Stromal cell of bone marrow (primary cell): ENCODE measurements at regions not wholly inside any gene's neighbourhood (a gene's known extent, or its start where the extent isn't known, plus 50 kb on each side); places are given as distances from the start of the nearest gene placed in this dataset.
"Not testable (repeated sequence)": the region's sequence is repeated elsewhere in the genome, so short reads cannot be mapped to it uniquely, and the experiment has no call there.

Experiments used
- DNase-seq: peaks from one replicate; pipeline ENCODE4 v3.0.0-alpha.2; 2012; ENCODE audit warnings: low read depth

DNA sequence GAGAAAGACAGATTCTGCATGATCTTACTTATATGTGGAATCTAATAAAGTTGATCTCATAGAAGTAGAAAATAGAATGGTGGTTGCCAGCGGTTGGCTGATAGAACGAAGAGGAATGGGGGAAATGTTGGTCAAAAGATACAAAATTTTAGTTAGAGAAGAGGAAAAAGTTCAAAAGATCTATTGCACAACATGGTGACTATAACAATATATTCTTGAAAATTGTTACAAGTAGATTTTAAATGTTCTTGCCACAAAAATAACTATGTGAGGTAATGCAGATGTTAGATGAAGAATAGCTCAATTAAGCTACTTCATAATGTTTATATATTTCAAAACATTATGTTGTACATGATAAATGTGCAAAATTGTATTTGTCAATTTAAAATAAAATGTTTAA lies 112.3 kb upstream of the SMIM30 start:
- no peak for DNase-seq

DNA sequence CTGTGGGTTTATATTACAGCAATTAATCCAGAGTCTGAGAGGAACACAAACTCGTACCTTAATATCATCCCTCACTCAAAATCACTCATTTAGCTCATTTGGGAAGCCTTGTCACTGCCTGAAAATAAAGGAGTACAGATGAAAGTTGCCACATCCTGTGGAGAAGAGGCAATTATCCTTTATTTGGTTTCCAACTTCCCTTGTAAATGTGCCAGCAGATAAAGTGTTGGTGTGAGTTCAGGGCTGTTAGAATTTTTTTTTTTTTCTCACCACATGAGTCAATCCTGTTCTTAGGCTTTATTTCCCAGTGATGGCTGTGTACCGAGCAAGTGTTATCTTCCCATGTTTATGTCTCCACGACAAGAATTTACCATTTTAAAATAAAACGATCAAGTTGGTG lies 99.0 kb upstream of the SMIM30 start:
- DNase-seq, result no peak

- no peak for DNase-seq
These were observed 97.7 kb upstream of the SMIM30 start for GRCh38 chr7:113216038-113216437.

GRCh38 chr7:113209449-113210203 lies 91.3 kb upstream of the SMIM30 start:
- no peak for DNase-seq

DNA sequence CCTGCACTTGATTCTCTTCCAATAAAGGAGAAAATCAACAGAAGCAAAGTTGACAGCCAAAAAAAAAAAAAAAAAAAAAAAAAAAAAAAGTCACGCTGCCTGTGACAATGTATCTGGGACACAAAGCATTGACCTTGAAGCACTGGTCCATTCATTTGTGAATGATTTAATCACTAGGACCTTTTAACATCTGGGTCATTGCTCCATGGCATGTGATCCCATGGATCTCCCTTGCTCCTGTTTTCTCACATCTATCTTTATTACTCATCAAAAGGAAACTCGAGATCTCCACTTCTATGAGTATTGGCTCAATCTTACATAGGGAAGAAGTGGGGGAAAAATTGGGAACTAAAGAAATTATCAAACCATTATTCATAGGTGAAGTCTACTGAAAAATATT lies 89.6 kb upstream of the SMIM30 start:
- no peak for DNase-seq

DNA sequence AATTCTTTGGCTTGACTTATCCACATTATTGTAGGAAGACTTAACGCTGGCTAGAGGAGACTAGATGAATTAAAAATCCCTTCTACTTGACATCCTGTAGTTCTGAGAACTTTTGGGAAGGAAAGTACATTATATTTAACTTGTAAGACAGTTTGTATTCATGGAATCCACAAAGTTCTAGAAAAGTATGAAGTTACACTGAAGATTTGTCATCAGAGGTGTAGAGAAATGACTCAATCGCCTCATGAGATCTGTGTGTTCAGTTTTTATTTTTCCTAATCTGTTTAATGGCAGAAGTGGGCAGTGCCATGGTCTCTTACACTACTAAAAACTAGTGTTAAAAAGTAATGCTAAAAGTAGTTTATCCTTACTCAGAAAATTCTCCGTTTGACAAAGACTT lies 89.1 kb upstream of the SMIM30 start:
- DNase-seq, result no peak

- DNase-seq, result no peak
These were observed 86.1 kb upstream of the SMIM30 start for GRCh38 chr7:113204415-113204814.

DNA sequence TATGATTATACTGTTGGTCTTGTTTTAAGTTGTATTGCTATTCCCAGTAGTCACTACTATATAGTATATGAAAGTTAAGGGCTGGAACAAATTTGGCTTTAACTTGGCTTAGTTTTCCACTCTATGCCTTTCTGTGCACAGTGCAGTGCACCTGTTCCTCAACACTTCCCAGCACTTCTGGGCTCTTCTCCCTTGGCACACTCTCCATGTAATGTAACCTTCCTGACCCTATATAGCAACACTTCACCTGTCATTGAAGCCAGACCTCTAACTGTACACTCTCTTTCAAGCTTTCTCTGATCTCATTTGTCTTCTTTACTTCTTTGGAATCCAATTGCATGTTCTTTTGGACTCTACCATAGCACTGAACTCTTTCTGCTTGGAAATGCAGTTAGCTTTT lies 83.9 kb upstream of the SMIM30 start:
- DNase-seq, result no peak

DNA sequence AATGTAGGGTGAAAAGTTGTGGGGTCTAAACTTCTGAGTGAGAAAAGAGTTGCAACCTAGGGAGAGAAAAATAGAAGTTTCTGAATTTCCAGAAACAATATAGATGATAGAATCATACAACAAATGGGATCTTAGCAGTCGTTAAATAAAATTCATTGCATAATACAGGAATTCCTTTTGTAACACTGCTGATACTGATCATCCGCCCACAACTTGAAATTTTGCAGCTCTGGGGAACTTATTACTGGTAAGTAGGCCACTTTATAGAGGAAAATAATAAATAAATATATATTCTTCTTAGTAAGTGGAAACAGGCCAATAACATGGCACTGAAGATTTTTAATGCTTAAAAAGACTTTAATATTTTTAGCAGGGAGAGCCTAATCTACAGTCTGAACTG lies 81.9 kb upstream of the SMIM30 start:
- no peak for DNase-seq

DNA sequence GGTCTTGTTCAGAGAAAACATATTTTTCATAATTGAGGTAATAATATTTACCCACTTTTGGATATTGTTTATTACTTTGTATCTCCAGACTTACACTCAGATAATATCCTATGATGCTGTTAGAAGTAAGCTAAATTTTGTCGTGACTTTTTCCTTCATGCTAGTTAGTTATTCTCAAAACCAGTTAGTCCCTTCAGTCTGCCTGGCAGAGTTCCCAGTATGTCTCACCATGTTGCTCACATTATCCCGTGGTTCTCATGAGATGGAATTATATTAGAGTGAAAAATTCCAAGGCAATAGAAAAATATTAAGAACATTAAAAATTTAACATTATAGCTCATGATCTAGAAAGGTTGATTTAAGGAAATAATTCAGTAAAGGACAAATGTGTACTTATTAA lies 81.5 kb upstream of the SMIM30 start:
- peak; percentile 73 for DNase-seq

DNA sequence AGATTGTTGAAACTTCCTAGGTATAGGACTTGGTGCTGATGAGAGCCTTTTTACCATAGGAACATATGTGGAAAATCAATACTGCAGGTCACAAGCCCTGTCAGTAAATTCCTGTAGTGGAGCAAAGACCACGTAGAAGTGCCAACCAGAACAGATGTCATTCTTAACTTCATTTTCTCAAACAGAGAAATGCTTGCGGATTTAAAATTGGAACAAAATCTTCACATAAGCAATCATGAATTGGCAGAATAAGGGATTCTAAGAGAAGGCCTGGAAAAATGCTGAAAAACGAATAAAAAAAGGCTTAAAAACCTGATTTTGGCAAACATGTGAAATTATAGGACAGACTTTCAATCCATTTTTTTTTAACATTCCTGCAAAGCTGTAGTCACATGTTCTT lies 80.8 kb upstream of the SMIM30 start:
- DNase-seq, result no peak

- DNase-seq, result no peak
These were observed 79.9 kb upstream of the SMIM30 start for GRCh38 chr7:113198226-113198625.

- peak; percentile 70 for DNase-seq
These were observed 78.9 kb upstream of the SMIM30 start for GRCh38 chr7:113197274-113197673.

- DNase-seq, result no peak
These were observed 70.0 kb upstream of the SMIM30 start for GRCh38 chr7:113188396-113188795.

- no peak for DNase-seq
These were observed 61.0 kb upstream of the SMIM30 start for GRCh38 chr7:113179313-113179712.

DNA sequence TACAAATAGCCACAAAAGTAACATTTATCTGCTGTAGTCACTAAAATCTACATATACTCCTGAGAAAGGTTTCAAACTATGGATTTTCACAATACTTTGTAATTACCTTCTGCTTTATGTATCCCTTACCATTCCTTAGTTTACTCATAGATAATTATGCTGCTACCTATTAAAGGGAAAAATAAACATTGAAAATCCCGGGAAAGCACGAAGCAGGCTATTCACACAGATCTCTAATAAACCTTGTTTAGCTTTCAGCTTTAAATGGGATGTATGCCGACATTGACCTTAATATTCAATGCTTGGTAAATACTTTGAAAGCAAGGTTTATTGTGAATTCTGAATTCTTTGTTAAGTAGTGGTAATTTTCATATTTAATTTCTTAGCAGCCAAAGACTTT lies 58.5 kb upstream of the SMIM30 start:
- no peak for DNase-seq

DNA sequence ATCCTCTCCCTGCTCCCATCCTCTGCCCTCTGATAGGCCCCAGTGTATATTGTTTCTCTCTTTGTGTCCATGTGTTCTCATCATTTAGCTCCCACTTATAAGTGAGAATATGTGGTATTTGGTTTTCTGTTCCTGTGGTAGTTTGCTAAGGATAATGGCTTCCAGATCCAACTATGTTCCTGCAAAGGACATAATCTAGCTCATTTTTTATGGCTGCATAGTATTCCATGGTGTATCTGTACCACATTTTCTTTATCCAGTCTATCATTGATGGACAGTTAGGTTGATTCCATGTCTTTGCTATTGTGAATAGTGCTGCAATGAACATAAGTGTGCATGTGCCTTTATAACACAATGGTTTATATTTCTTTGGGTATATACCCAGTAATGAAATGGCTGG lies 57.8 kb upstream of the SMIM30 start:
- not testable (repeated sequence) for DNase-seq

- no peak for DNase-seq
These were observed 57.3 kb upstream of the SMIM30 start for GRCh38 chr7:113175525-113176104.

DNA sequence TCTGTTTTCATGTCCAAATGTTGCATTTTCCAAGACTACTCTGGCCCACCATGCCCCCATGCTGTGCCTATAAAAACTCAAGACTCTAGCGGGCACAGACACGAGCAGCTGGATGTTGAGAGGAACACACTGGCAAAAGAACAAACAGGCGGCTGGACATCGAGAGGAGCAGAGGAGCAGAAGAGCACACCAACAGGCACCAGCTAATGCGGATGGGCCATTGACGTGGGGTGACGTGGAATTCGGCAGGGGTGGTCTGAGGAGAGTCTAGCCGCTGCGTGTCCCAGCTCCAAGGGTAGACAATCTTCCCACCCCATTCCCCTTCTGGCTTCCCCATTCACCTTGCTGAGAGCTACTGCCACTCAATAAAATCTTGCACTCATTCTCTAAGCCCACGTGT lies 54.4 kb upstream of the SMIM30 start:
- DNase-seq, result no peak

DNA sequence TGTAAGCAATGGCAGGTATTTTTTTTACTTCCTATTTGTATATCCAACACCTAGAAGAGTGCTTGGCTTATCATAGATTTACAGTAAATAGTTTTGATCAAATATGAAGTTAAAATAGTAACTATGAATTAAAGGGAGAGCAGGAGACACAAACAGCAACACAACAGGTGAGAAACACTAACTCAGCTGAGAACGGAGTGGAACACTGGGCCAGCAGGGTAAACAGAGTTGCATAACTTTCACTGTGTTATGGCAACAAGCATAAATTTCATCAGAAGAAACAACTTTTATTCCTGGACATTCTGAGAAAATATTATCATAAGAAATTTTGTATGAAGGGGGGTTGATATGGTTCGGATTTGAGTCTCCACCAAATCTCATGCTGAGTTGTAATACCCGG lies 52.2 kb upstream of the SMIM30 start:
- no peak for DNase-seq
